AG04449 (cell line): ENCODE measurements at regions not wholly inside any gene's neighbourhood (a gene's known extent, or its start where the extent isn't known, plus 50 kb on each side); places are given as distances from the start of the nearest gene placed in this dataset.

Experiments
- CTCF ChIA-PET: fragments of 350-600 bp; formaldehyde crosslinking; extraction: SDS; loops from one replicate; lab custom pipeline; 2021; ENCODE audit warnings: antibody characterized with exemption; lab: Yijun Ruan, JAX
- POLR2A ChIA-PET: fragments of 400-600, 350-600 bp; formaldehyde crosslinking; extraction: SDS; loops from one replicate; lab custom pipeline; 2020; ENCODE audit warnings: antibody characterized with exemption, inconsistent platforms; lab: Yijun Ruan, JAX
- DNase-seq: peaks from one replicate; pipeline ENCODE4 v3.0.0-alpha.2; 2010; ENCODE audit warnings: low read depth, low spot score
- H3K4me3 ChIP-seq: 2 replicates; pipeline ENCODE4 v1.5.1; 2011; ENCODE audit warnings: low read depth, mild to moderate bottlenecking, control low read depth, low read length
- TF ChIP-seq, protein P1 (sequence below): IDR thresholded peaks from one replicate; pipeline ENCODE4 v1.5.1; 2011; ENCODE audit warnings: mild to moderate bottlenecking, moderate library complexity, low read length, control low read depth, inconsistent platforms; ENCODE audit not compliant: insufficient read depth; ENCODE audit errors: missing control alignments

GRCh38 chr4:3708611-3709010 lies 57.6 kb upstream of the ADRA2C start:
- ChIA-PET POLR2A (no interaction called here), CTCF (interaction anchor here (0.8 kb wide), 1 partner anchor 57 kb away, joined by 3 read pairs; no protein-coding TSS in a partner anchor)
- no peak overlapping the region for H3K4me3 ChIP-seq
- TF ChIP-seq, protein P1, sequence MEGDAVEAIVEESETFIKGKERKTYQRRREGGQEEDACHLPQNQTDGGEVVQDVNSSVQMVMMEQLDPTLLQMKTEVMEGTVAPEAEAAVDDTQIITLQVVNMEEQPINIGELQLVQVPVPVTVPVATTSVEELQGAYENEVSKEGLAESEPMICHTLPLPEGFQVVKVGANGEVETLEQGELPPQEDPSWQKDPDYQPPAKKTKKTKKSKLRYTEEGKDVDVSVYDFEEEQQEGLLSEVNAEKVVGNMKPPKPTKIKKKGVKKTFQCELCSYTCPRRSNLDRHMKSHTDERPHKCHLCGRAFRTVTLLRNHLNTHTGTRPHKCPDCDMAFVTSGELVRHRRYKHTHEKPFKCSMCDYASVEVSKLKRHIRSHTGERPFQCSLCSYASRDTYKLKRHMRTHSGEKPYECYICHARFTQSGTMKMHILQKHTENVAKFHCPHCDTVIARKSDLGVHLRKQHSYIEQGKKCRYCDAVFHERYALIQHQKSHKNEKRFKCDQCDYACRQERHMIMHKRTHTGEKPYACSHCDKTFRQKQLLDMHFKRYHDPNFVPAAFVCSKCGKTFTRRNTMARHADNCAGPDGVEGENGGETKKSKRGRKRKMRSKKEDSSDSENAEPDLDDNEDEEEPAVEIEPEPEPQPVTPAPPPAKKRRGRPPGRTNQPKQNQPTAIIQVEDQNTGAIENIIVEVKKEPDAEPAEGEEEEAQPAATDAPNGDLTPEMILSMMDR, result no peak
- DNase-seq, result no peak

GRCh38 chr4:3708103-3708510 lies 58.1 kb upstream of the ADRA2C start:
- H3K4me3 ChIP-seq, result no peak overlapping the region; the same call in 1 of the 2 replicates
- ChIA-PET POLR2A (no interaction called here), CTCF (interaction anchor here (0.8 kb wide), 1 partner anchor 57 kb away, joined by 3 read pairs; no protein-coding TSS in a partner anchor)
- DNase-seq, result peak; percentile 26
- TF ChIP-seq, protein P1, result no peak

- no peak overlapping the region; the same call in 1 of the 2 replicates for H3K4me3 ChIP-seq
- ChIA-PET CTCF (interaction anchor here (0.8 kb wide), 1 partner anchor 58 kb away, joined by 3 read pairs; no protein-coding TSS in a partner anchor), POLR2A (no interaction called here)
- TF ChIP-seq, protein P1, result no peak
- DNase-seq, result no peak
These were observed 58.6 kb upstream of the ADRA2C start for GRCh38 chr4:3707423-3708102.

DNA sequence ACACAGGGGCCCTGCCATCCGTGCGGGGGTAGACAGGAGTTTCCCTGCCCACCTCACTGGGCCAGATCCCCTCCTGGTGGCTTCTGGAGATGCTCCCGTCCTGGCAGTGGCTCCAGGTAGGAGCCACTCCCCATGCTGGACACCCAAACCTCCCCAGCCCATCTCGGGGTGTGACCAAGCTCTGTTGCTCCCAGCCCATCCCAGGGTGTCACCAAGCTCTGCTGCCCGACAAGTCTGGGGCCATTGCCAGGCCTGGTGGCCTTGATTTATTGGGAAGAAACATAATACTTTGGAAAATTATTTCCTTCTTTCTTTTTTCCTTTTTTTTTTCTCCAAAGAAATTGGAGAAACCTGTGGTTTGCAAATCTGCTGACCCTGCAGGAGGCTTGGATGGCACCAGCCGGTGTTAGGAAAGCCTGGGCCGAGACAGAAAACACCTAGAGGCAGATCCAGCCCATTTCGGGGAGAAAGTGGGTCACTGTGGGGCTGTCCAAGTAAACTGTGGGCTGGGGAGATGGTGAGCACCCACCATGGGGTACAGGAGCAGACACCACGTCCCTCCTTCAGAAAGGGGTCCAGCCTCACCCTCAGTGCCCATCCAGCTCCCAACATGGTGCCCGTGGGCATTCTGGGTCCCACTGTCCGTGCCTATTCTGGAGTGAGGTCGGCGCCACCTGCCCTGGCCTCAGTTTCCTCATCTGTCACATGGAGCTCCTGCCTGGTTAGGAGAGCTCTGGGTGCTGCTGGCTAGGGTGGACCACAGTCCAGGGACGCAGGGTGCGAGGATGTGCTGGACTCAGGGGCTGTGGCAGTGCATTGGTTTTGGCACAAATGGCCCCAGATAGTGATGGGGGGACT lies 59.4 kb upstream of the ADRA2C start:
- ChIA-PET POLR2A (no interaction called here), CTCF (no interaction called here)
- DNase-seq, result no peak
- TF ChIP-seq, protein P1, result no peak
- no peak overlapping the region for H3K4me3 ChIP-seq

DNA sequence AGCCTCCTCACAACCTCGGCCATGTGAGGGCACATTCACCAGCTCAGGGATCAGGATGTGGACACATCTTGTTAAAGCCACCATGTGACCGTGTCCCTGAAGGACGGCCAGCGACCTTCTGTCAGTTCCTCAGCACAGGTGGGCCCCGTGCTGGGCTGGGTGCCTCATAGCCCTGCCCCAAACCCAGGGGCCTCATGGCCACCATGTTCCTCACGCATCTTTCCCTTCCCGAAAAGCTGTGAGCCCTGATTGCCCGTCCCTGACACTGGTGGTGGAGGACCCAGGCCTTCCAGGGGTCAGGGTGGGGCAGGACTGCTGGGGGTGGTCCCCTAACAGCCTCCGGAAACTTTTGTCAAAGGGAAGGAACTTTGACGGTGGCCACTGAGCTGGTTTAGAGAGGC lies 60.1 kb upstream of the ADRA2C start:
- ChIA-PET POLR2A (no interaction called here), CTCF (interaction anchor here (1.4 kb wide), 1 partner anchor 23 kb away, joined by 3 read pairs; no protein-coding TSS in a partner anchor)
- TF ChIP-seq, protein P1, result no peak
- DNase-seq, result no peak
- no peak overlapping the region for H3K4me3 ChIP-seq

DNA sequence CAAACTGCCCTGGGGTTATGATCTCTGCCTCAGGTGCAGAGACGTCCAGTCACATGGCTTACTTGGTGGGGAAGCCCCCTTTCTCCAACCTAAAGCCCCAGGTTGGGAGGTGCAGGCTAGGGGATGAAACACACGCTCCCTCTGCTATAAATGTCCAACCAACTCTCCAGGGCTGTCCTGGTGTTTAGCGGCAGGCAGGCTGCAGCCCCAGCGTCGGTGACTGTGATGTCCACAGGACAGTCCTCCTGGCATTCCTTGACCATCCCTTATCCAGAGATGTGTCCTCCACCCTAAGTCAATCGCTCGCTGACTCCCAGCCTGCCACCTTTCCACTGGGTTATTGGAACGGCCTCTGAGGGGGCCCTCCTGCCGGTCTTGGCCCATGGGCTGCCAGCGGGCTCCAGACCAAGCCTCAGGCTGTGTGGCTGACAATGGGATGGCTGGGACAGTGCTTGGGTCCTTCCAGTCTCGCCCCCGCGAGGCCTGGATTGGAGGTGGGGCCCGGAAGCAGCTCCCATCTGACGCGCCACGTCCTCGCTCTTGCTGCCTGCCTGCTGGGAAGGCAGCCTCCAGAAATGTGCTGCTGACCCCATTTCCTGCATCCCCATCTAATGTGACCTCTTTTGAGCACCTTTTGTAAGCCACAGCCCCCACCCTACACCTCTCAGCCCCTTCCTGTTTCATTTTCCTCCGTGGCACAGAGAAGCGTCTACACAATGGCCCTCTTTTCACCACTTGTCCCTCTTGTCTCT lies 60.8 kb upstream of the ADRA2C start:
- ChIA-PET CTCF (interaction anchor here (1.4 kb wide), 1 partner anchor 24 kb away, joined by 3 read pairs; no protein-coding TSS in a partner anchor), POLR2A (no interaction called here)
- no peak for DNase-seq
- TF ChIP-seq, protein P1, result no peak
- H3K4me3 ChIP-seq, result no peak overlapping the region
